ENCODE measurements at regions not wholly inside any gene's neighbourhood (a gene's known extent, or its start where the extent isn't known, plus 50 kb on each side); places are given as distances from the start of the nearest gene placed in this dataset.

- Histone ChIP-seq H3K9ac (ENCODE audit: low read depth, low read length) (no peak overlapping the region), H3K4me1 (ENCODE audit: control insufficient read depth, insufficient read depth, low read length) (no peaks in the 10 kb centered on the region), H3K27me3 (ENCODE audit: control insufficient read depth, insufficient read depth, low read length) (no peaks in the 10 kb centered on the region), H3K36me3 (ENCODE audit: control insufficient read depth, insufficient read depth, low read length) (no peaks in the 10 kb centered on the region), H3K9me3 (ENCODE audit: control insufficient read depth, insufficient read depth, low read length) (no peaks in the 10 kb centered on the region), H3K27ac (ENCODE audit: low read depth, low read length) (no peak overlapping the region), H3K4me3 (ENCODE audit: low read depth, low read length) (no peak overlapping the region)
These were observed 326.1 kb upstream of the USP24 start for GRCh38 chr1:55541296-55541695.

GRCh38 chr1:55539652-55540512 is 324.7 kb upstream of the USP24 start:
- no peaks in the 10 kb centered on the region for H3K36me3 ChIP-seq (ENCODE audit: control insufficient read depth, insufficient read depth, low read length)
- no peaks in the 10 kb centered on the region for H3K9me3 ChIP-seq (ENCODE audit: control insufficient read depth, insufficient read depth, low read length)
- H3K9ac ChIP-seq (ENCODE audit: low read depth, low read length), result no peak overlapping the region
- no peaks in the 10 kb centered on the region for H3K4me1 ChIP-seq (ENCODE audit: control insufficient read depth, insufficient read depth, low read length)
- H3K27me3 ChIP-seq (ENCODE audit: control insufficient read depth, insufficient read depth, low read length), result no peaks in the 10 kb centered on the region
- no peak overlapping the region for H3K4me3 ChIP-seq (ENCODE audit: low read depth, low read length)
- H3K27ac ChIP-seq (ENCODE audit: low read depth, low read length), result no peak overlapping the region

GRCh38 chr1:55538428-55538827 is 323.3 kb upstream of the USP24 start:
- Histone ChIP-seq H3K27ac (ENCODE audit: low read depth, low read length) (no peak overlapping the region), H3K4me3 (ENCODE audit: low read depth, low read length) (no peak overlapping the region), H3K9me3 (ENCODE audit: control insufficient read depth, insufficient read depth, low read length) (no peaks in the 10 kb centered on the region), H3K27me3 (ENCODE audit: control insufficient read depth, insufficient read depth, low read length) (no peaks in the 10 kb centered on the region), H3K9ac (ENCODE audit: low read depth, low read length) (no peak overlapping the region), H3K36me3 (ENCODE audit: control insufficient read depth, insufficient read depth, low read length) (no peaks in the 10 kb centered on the region), H3K4me1 (ENCODE audit: control insufficient read depth, insufficient read depth, low read length) (no peaks in the 10 kb centered on the region)

GRCh38 chr1:55536545-55536865 is 321.3 kb upstream of the USP24 start:
- Histone ChIP-seq H3K27me3 (ENCODE audit: control insufficient read depth, insufficient read depth, low read length) (no peaks in the 10 kb centered on the region), H3K4me1 (ENCODE audit: control insufficient read depth, insufficient read depth, low read length) (no peaks in the 10 kb centered on the region), H3K27ac (ENCODE audit: low read depth, low read length) (no peak overlapping the region), H3K36me3 (ENCODE audit: control insufficient read depth, insufficient read depth, low read length) (no peaks in the 10 kb centered on the region), H3K9me3 (ENCODE audit: control insufficient read depth, insufficient read depth, low read length) (no peaks in the 10 kb centered on the region), H3K4me3 (ENCODE audit: low read depth, low read length) (no peak overlapping the region), H3K9ac (ENCODE audit: low read depth, low read length) (no peak overlapping the region)

GRCh38 chr1:55535724-55536544 is 320.8 kb upstream of the USP24 start:
- Histone ChIP-seq H3K27ac (ENCODE audit: low read depth, low read length) (no peak overlapping the region), H3K27me3 (ENCODE audit: control insufficient read depth, insufficient read depth, low read length) (no peaks in the 10 kb centered on the region), H3K4me1 (ENCODE audit: control insufficient read depth, insufficient read depth, low read length) (peaks cover 3% of the 10 kb centered on the region; the same call in 1 of the 2 replicates), H3K36me3 (ENCODE audit: control insufficient read depth, insufficient read depth, low read length) (no peaks in the 10 kb centered on the region), H3K9me3 (ENCODE audit: control insufficient read depth, insufficient read depth, low read length) (no peaks in the 10 kb centered on the region), H3K4me3 (ENCODE audit: low read depth, low read length) (no peak overlapping the region), H3K9ac (ENCODE audit: low read depth, low read length) (no peak overlapping the region)

GRCh38 chr1:55534565-55535121 is 319.5 kb upstream of the USP24 start:
- Histone ChIP-seq H3K4me3 (ENCODE audit: low read depth, low read length) (no peak overlapping the region), H3K27me3 (ENCODE audit: control insufficient read depth, insufficient read depth, low read length) (no peaks in the 10 kb centered on the region), H3K9me3 (ENCODE audit: control insufficient read depth, insufficient read depth, low read length) (no peaks in the 10 kb centered on the region), H3K36me3 (ENCODE audit: control insufficient read depth, insufficient read depth, low read length) (no peaks in the 10 kb centered on the region), H3K27ac (ENCODE audit: low read depth, low read length) (no peak overlapping the region), H3K9ac (ENCODE audit: low read depth, low read length) (no peak overlapping the region), H3K4me1 (ENCODE audit: control insufficient read depth, insufficient read depth, low read length) (peaks cover 7% of the 10 kb centered on the region; the same call in 1 of the 2 replicates)

GRCh38 chr1:55531644-55532043 is 316.5 kb upstream of the USP24 start:
- Histone ChIP-seq H3K4me3 (ENCODE audit: low read depth, low read length) (no peak overlapping the region), H3K36me3 (ENCODE audit: control insufficient read depth, insufficient read depth, low read length) (no peaks in the 10 kb centered on the region), H3K4me1 (ENCODE audit: control insufficient read depth, insufficient read depth, low read length) (peaks cover 7% of the 10 kb centered on the region; the same call in 1 of the 2 replicates), H3K27me3 (ENCODE audit: control insufficient read depth, insufficient read depth, low read length) (no peaks in the 10 kb centered on the region), H3K27ac (ENCODE audit: low read depth, low read length) (no peak overlapping the region), H3K9me3 (ENCODE audit: control insufficient read depth, insufficient read depth, low read length) (no peaks in the 10 kb centered on the region), H3K9ac (ENCODE audit: low read depth, low read length) (no peak overlapping the region)

- no peaks in the 10 kb centered on the region for H3K9me3 ChIP-seq (ENCODE audit: control insufficient read depth, insufficient read depth, low read length)
- no peak overlapping the region for H3K9ac ChIP-seq (ENCODE audit: low read depth, low read length)
- peaks cover 7% of the 10 kb centered on the region; the same call in 1 of the 2 replicates for H3K4me1 ChIP-seq (ENCODE audit: control insufficient read depth, insufficient read depth, low read length)
- no peaks in the 10 kb centered on the region for H3K27me3 ChIP-seq (ENCODE audit: control insufficient read depth, insufficient read depth, low read length)
- no peak overlapping the region for H3K4me3 ChIP-seq (ENCODE audit: low read depth, low read length)
- H3K27ac ChIP-seq (ENCODE audit: low read depth, low read length), result no peak overlapping the region
- H3K36me3 ChIP-seq (ENCODE audit: control insufficient read depth, insufficient read depth, low read length), result no peaks in the 10 kb centered on the region
These were observed 315.8 kb upstream of the USP24 start for GRCh38 chr1:55530749-55531478.

- no peaks in the 10 kb centered on the region for H3K9me3 ChIP-seq (ENCODE audit: control insufficient read depth, insufficient read depth, low read length)
- H3K27ac ChIP-seq (ENCODE audit: low read depth, low read length), result no peak overlapping the region
- H3K36me3 ChIP-seq (ENCODE audit: control insufficient read depth, insufficient read depth, low read length), result no peaks in the 10 kb centered on the region
- H3K27me3 ChIP-seq (ENCODE audit: control insufficient read depth, insufficient read depth, low read length), result no peaks in the 10 kb centered on the region
- no peak overlapping the region for H3K4me3 ChIP-seq (ENCODE audit: low read depth, low read length)
- H3K9ac ChIP-seq (ENCODE audit: low read depth, low read length), result no peak overlapping the region
- H3K4me1 ChIP-seq (ENCODE audit: control insufficient read depth, insufficient read depth, low read length), result peaks cover 7% of the 10 kb centered on the region; the same call in 1 of the 2 replicates
These were observed 313.9 kb upstream of the USP24 start for GRCh38 chr1:55529017-55529416.

- no peaks in the 10 kb centered on the region for H3K9me3 ChIP-seq (ENCODE audit: control insufficient read depth, insufficient read depth, low read length)
- H3K4me3 ChIP-seq (ENCODE audit: low read depth, low read length), result no peak overlapping the region
- H3K27ac ChIP-seq (ENCODE audit: low read depth, low read length), result no peak overlapping the region
- H3K9ac ChIP-seq (ENCODE audit: low read depth, low read length), result no peak overlapping the region
- H3K27me3 ChIP-seq (ENCODE audit: control insufficient read depth, insufficient read depth, low read length), result no peaks in the 10 kb centered on the region
- no peaks in the 10 kb centered on the region for H3K36me3 ChIP-seq (ENCODE audit: control insufficient read depth, insufficient read depth, low read length)
- peaks cover 7% of the 10 kb centered on the region; the same call in 1 of the 2 replicates for H3K4me1 ChIP-seq (ENCODE audit: control insufficient read depth, insufficient read depth, low read length)
These were observed 312.7 kb upstream of the USP24 start for GRCh38 chr1:55527831-55528230.

Data from HUES48 (cell line).